Smooth muscle cell (in vitro differentiated cells): ENCODE measurements at regions not wholly inside any gene's neighbourhood (a gene's known extent, or its start where the extent isn't known, plus 50 kb on each side); places are given as distances from the start of the nearest gene placed in this dataset.
"Not testable (repeated sequence)": the region's sequence is repeated elsewhere in the genome, so short reads cannot be mapped to it uniquely, and the experiment has no call there.

Experiments used
- DNase-seq: peaks from one replicate; lab custom pipeline; 2025; ENCODE audit not compliant: unreplicated experiment; lab: John Stamatoyannopoulos, UW
- H2AFZ ChIP-seq: fragments of 200-600 bp; sonication (generic); 2 replicates; pipeline ENCODE4 v1.6.0; 2016; ENCODE audit warnings: antibody characterized with exemption, low read depth, mild to moderate bottlenecking
- H3F3A ChIP-seq: fragments of 200-600 bp; sonication (generic); 2 replicates; pipeline ENCODE4 v1.6.0; 2017; ENCODE audit warnings: antibody characterized with exemption, low read depth
- H3K27ac ChIP-seq: fragments of 200-600 bp; sonication (generic); 2 replicates; pipeline ENCODE4 v1.5.1; 2016; ENCODE audit warnings: low read depth, mild to moderate bottlenecking
- H3K27me3 ChIP-seq: fragments of 200-600 bp; sonication (generic); 2 replicates; pipeline ENCODE4 v1.6.1; 2016; ENCODE audit warnings: low read depth, mild to moderate bottlenecking
- H3K36me3 ChIP-seq: fragments of 200-600 bp; sonication (generic); 2 replicates; pipeline ENCODE4 v1.5.1; 2016; ENCODE audit warnings: low read depth
- H3K4me1 ChIP-seq: fragments of 200-600 bp; sonication (generic); 2 replicates; pipeline ENCODE4 v1.5.1; 2016; ENCODE audit warnings: low read depth
- H3K4me2 ChIP-seq: fragments of 200-600 bp; sonication (generic); 2 replicates; pipeline ENCODE4 v1.6.0; 2016; ENCODE audit warnings: mild to moderate bottlenecking
- H3K4me3 ChIP-seq: fragments of 200-600 bp; sonication (generic); 2 replicates; pipeline ENCODE4 v1.5.1; 2016; ENCODE audit warnings: mild to moderate bottlenecking
- H3K79me2 ChIP-seq: fragments of 200-600 bp; sonication (generic); 2 replicates; pipeline ENCODE4 v1.6.0; 2016; ENCODE audit warnings: low read depth, mild to moderate bottlenecking
- H3K9ac ChIP-seq: fragments of 200-600 bp; sonication (generic); 2 replicates; pipeline ENCODE4 v1.6.0; 2016; ENCODE audit warnings: low read depth
- H3K9me3 ChIP-seq: fragments of 200-600 bp; sonication (generic); replicated peaks from 2 replicates; pipeline ENCODE4 v1.5.1; 2016; ENCODE audit warnings: low read depth
- H4K20me1 ChIP-seq: fragments of 200-600 bp; sonication (generic); 2 replicates; pipeline ENCODE4 v1.6.0; 2016; ENCODE audit warnings: low read depth
- WGBS: methylation state at CpG from one replicate; pipeline ENCODE4 v1.1.7; 2016; ENCODE audit warnings: low lambda C conversion rate; 5-methylcytosine and 5-hydroxymethylcytosine counted together

- H4K20me1 ChIP-seq, H2AFZ ChIP-seq, H3F3A ChIP-seq, DNase-seq, H3K79me2 ChIP-seq, H3K36me3 ChIP-seq, H3K4me2 ChIP-seq, H3K27me3 ChIP-seq, H3K9ac ChIP-seq, H3K4me3 ChIP-seq, H3K4me1 ChIP-seq, H3K27ac ChIP-seq, H3K9me3 ChIP-seq: not testable (repeated sequence)
- 80% methylated on average over 6 of the region's 6 CpGs for WGBS
These were observed 235.5 kb downstream of the NPIPA7 start for GRCh38 chr16:16614484-16614883.

DNA sequence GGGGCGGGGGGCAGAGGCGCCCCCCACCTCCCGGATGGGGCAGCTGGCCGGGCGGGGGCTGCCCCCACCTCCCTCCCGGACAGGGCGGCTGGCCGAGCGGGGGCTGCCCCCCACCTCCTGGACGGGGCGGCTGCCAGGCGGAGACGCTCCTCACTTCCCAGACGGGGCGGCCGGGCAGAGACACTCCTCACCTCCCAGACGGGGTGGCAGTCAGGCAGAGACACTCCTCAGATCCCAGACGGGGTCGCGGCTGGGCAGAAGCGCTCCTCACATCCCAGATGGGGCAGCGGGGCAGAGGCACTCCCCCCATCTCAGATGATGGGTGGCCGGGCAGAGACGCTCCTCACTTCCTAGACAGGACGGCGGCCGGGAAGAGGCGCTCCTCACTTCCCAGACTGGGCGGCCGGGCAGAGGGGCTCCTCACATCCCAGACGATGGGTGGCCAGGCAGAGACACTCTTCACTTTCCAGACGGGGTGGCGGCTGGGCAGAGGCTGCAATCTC lies 240.1 kb downstream of the NPIPA7 start:
- not testable (repeated sequence) for H3K9ac ChIP-seq, H3K9me3 ChIP-seq, H3K36me3 ChIP-seq, H3F3A ChIP-seq, H3K4me3 ChIP-seq, H2AFZ ChIP-seq, H3K79me2 ChIP-seq, DNase-seq, H3K27ac ChIP-seq, H3K4me1 ChIP-seq, H3K27me3 ChIP-seq, H4K20me1 ChIP-seq, H3K4me2 ChIP-seq
- 95% methylated on average over 10 of the region's 33 CpGs for WGBS

- not testable (repeated sequence) for H3K36me3 ChIP-seq, H4K20me1 ChIP-seq, H3K4me3 ChIP-seq, H3K27ac ChIP-seq, H2AFZ ChIP-seq, H3K4me1 ChIP-seq, H3K4me2 ChIP-seq, DNase-seq, H3K9me3 ChIP-seq, H3K27me3 ChIP-seq, H3K9ac ChIP-seq, H3K79me2 ChIP-seq, H3F3A ChIP-seq
- WGBS = 89% methylated on average over 2 of the region's 3 CpGs
These were observed 245.4 kb downstream of the NPIPA7 start for GRCh38 chr16:16624367-16624766.

DNA sequence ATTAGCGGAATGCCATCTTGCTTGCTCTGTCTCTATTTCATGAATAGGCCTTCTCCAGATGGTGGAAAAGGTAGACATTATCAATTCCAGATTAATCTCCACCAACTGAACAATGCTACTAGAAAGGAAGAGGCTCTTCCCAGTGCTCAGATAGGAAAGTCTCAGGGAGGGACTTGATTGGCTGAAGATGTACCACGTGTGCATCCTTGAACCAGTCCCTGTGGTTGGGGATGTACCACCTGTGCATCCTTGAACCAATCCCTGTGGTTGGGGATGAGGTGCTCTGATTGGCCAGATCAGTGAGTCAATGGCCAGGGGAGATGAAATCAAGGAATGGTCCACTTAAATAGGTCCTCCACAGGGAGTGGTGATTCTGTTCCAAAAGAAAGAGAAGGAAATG lies 246.2 kb downstream of the NPIPA7 start:
- not testable (repeated sequence) for H3K4me2 ChIP-seq, H3K36me3 ChIP-seq, H2AFZ ChIP-seq, H3F3A ChIP-seq, H3K9me3 ChIP-seq, H3K4me3 ChIP-seq, H4K20me1 ChIP-seq, H3K9ac ChIP-seq, H3K79me2 ChIP-seq, H3K4me1 ChIP-seq, H3K27me3 ChIP-seq, DNase-seq, H3K27ac ChIP-seq
- WGBS = 75% methylated on average over 1 of the region's 2 CpGs

DNA sequence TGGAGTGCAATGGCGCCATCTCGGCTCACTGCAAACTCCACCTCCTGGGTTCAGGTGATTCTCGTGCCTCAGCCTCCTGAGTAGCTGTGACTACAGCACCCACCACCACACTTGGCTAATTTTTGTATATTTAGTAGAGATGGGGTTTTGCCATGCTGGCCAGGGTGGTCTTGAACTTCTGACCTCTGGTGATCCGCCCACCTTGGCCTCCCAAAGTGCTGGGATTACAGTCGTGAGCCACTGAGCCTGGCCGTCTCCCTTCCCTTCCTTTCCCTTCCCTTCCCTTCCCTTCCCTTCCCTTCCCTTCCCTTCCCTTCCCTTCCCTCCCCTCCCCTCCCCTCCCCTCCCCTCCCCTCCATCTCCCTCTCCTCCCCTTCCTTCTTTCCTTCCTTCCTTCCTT lies 248.9 kb downstream of the NPIPA7 start:
- not testable (repeated sequence) for H3K4me3 ChIP-seq, H3K36me3 ChIP-seq, H3K79me2 ChIP-seq, H3K9me3 ChIP-seq, H2AFZ ChIP-seq, DNase-seq, H4K20me1 ChIP-seq, H3K4me1 ChIP-seq, H3K4me2 ChIP-seq, H3K27me3 ChIP-seq, H3K9ac ChIP-seq, H3K27ac ChIP-seq, H3F3A ChIP-seq
- 91% methylated on average over 4 of the region's 6 CpGs for whole genome bisulfite sequencing

DNA sequence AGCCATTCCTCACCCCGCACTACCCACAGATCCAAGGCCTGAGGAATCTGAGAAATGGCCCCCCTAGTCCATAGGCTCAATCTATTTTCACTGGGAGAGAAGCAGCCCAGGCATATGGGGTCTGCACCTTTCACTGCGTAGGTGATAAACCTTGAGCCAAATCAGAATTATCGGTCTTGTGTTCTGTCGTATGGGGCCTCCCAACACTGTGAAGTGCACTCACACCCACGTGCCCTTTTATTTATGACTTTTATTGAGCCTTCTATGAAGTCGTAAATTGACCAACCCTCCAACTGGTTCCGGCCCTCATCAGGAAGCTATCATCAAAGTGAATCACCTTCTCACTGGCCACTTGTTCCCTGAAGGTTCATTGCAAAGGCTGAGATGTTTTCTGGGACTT lies 259.3 kb downstream of the NPIPA7 start:
- not testable (repeated sequence) for H3K9me3 ChIP-seq, H3F3A ChIP-seq, H3K9ac ChIP-seq, H3K27ac ChIP-seq, DNase-seq, H3K4me3 ChIP-seq, H3K4me1 ChIP-seq, H3K36me3 ChIP-seq, H4K20me1 ChIP-seq, H3K27me3 ChIP-seq, H3K79me2 ChIP-seq, H2AFZ ChIP-seq, H3K4me2 ChIP-seq
- 90% methylated on average over 6 of the region's 7 CpGs for WGBS

- H3K4me3 ChIP-seq, H3K27ac ChIP-seq, H4K20me1 ChIP-seq, DNase-seq, H3K36me3 ChIP-seq, H3K4me1 ChIP-seq, H3K27me3 ChIP-seq, H3K4me2 ChIP-seq, H3F3A ChIP-seq, H3K9ac ChIP-seq, H2AFZ ChIP-seq, H3K79me2 ChIP-seq, H3K9me3 ChIP-seq: not testable (repeated sequence)
- 90% methylated on average over 1 of the region's 3 CpGs for WGBS
These were observed 259.8 kb downstream of the NPIPA7 start for GRCh38 chr16:16638714-16639113.

GRCh38 chr16:16643828-16644227 lies 264.9 kb downstream of the NPIPA7 start:
- H3K4me3 ChIP-seq, H3K9me3 ChIP-seq, H4K20me1 ChIP-seq, H3K4me2 ChIP-seq, H3K36me3 ChIP-seq, H3K27me3 ChIP-seq, H3F3A ChIP-seq, H2AFZ ChIP-seq, H3K27ac ChIP-seq, H3K79me2 ChIP-seq, H3K9ac ChIP-seq, H3K4me1 ChIP-seq, DNase-seq: not testable (repeated sequence)
- 91% methylated on average over 1 of the region's 1 CpG for WGBS

DNA sequence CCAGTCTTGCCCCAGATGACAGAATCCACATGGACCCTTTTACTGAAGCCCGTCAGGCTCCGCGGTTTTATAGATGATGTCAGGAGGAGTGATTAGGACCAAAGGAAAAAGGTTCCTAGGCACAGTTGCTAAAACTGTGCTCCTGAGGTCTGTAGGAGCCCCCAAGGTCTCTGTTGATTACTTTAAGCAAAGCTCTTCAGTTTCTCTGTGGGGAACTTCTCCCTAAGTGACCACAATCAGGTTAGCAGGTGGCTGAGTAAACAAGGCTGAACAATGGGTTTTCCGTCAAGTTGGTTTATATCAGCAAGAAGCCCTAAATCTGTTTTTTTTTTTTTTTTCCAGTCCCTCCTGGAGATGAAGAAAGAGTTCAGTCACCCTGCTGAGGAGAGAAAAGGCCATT lies 269.1 kb downstream of the NPIPA7 start:
- not testable (repeated sequence) for H3K4me1 ChIP-seq, H3K9me3 ChIP-seq, H3K27ac ChIP-seq, H3K4me2 ChIP-seq, H3K27me3 ChIP-seq, H2AFZ ChIP-seq, H4K20me1 ChIP-seq, H3K79me2 ChIP-seq, DNase-seq, H3K4me3 ChIP-seq, H3K9ac ChIP-seq, H3K36me3 ChIP-seq, H3F3A ChIP-seq
- WGBS = 83% methylated on average over 1 of the region's 4 CpGs
